ENCODE measurements at regions not wholly inside any gene's neighbourhood (a gene's known extent, or its start where the extent isn't known, plus 50 kb on each side); places are given as distances from the start of the nearest gene placed in this dataset.

DNA sequence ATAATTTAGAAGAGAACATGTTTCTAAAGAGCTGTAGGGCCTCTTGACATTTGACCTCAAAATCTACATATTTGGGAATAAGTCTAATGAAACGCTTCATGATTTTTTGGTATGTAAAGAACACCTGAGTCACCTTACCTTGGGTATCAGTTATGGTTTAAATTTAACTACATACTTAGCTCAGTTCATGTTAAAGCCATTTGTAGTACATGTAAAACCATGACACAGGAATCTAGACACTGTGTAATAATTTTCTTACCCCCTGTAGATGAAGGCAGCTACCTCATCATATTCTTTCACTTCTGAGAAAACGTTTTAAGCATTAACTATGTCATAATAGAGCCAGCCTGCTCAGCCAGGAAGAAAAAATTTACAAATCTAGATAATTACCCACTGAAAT is 105.8 kb upstream of the CPNE8 start:
- no peaks in the 10 kb centered on the region for H3K4me1 ChIP-seq (ENCODE audit: low read depth)
- no peak for DNase-seq (ENCODE audit: low read depth in 1 of 2, low spot score in 1 of 2)
- H3K4me3 ChIP-seq, result no peak overlapping the region
- H3K27me3 ChIP-seq, result no peaks in the 10 kb centered on the region
- H3K36me3 ChIP-seq, result no peaks in the 10 kb centered on the region
- H3K9me3 ChIP-seq (ENCODE audit: low read depth), result no peaks in the 10 kb centered on the region
- no peak for TF ChIP-seq CTCF (IDR thresholded peaks at IDR 0.05; ENCODE audit: low read depth, low read length)
- H3K27ac ChIP-seq, result no peak overlapping the region

DNA sequence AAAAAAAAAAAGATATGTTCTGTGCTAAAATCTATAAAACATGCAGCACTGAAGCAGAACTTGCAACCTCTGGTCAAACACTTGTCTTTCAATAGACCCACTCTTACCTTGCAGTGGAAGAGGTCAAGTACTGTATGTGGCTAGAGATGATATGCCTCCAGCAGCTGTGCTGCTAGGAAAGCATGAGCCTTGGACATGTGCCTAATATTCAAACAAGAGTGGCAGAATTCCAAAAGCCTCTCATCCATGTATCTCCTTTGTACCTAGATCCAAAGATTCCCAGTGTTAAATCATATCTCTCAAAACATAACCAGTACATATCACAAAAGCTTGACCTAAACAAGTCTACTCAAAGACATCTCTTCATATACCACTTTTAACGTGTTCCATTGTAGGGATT is 105.0 kb upstream of the CPNE8 start:
- Histone ChIP-seq H3K4me3 (no peak overlapping the region), H3K36me3 (no peaks in the 10 kb centered on the region), H3K9me3 (ENCODE audit: low read depth) (no peaks in the 10 kb centered on the region), H3K27ac (no peak overlapping the region), H3K4me1 (ENCODE audit: low read depth) (no peaks in the 10 kb centered on the region), H3K27me3 (no peaks in the 10 kb centered on the region)
- no peak for TF ChIP-seq CTCF (IDR thresholded peaks at IDR 0.05; ENCODE audit: low read depth, low read length)
- no peak for DNase-seq (ENCODE audit: low read depth in 1 of 2, low spot score in 1 of 2)

- no peaks in the 10 kb centered on the region for H3K27me3 ChIP-seq
- DNase-seq (ENCODE audit: low read depth in 1 of 2, low spot score in 1 of 2), result no peak
- H3K4me3 ChIP-seq, result no peak overlapping the region
- H3K4me1 ChIP-seq (ENCODE audit: low read depth), result no peaks in the 10 kb centered on the region
- TF ChIP-seq CTCF (IDR thresholded peaks at IDR 0.05; ENCODE audit: low read depth, low read length), result no peak
- no peak overlapping the region for H3K27ac ChIP-seq
- no peaks in the 10 kb centered on the region for H3K9me3 ChIP-seq (ENCODE audit: low read depth)
- no peaks in the 10 kb centered on the region for H3K36me3 ChIP-seq
Measured at GRCh38 chr12:39007619-39008018, 102.2 kb upstream of the CPNE8 start.

- TF ChIP-seq CTCF (IDR thresholded peaks at IDR 0.05; ENCODE audit: low read depth, low read length), result no peak
- Histone ChIP-seq H3K27me3 (no peaks in the 10 kb centered on the region), H3K27ac (no peak overlapping the region), H3K4me3 (no peak overlapping the region), H3K9me3 (ENCODE audit: low read depth) (no peaks in the 10 kb centered on the region), H3K36me3 (no peaks in the 10 kb centered on the region), H3K4me1 (ENCODE audit: low read depth) (no peaks in the 10 kb centered on the region)
- no peak for DNase-seq (ENCODE audit: low read depth in 1 of 2, low spot score in 1 of 2)
Measured at GRCh38 chr12:39006286-39006685, 100.9 kb upstream of the CPNE8 start.

DNA sequence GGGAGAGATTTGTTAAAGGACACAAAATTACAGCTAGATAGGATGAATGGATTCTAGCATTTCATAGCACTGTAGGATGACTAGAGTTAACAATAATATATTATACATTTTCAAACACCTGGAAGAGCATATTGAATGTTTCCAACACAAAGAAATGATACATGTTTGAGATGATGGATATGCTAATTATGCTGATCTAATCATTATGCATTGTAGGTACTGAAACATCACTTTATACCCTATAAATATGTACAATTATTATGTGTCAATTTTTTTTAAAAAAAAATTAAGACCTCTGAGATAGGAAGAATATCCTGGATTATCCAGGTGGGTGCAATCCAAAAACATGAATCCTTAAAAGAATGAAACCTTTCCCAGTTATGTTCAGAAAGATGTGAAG is 100.3 kb upstream of the CPNE8 start:
- DNase-seq (ENCODE audit: low read depth in 1 of 2, low spot score in 1 of 2), result no peak
- Histone ChIP-seq H3K4me3 (no peak overlapping the region), H3K27me3 (no peaks in the 10 kb centered on the region), H3K9me3 (ENCODE audit: low read depth) (no peaks in the 10 kb centered on the region), H3K4me1 (ENCODE audit: low read depth) (no peaks in the 10 kb centered on the region), H3K27ac (no peak overlapping the region), H3K36me3 (no peaks in the 10 kb centered on the region)
- no peak for TF ChIP-seq CTCF (IDR thresholded peaks at IDR 0.05; ENCODE audit: low read depth, low read length)

- no peaks in the 10 kb centered on the region for H3K27me3 ChIP-seq
- no peak overlapping the region for H3K27ac ChIP-seq
- H3K9me3 ChIP-seq (ENCODE audit: low read depth), result no peaks in the 10 kb centered on the region
- no peak for DNase-seq (ENCODE audit: low read depth in 1 of 2, low spot score in 1 of 2)
- no peak overlapping the region for H3K4me3 ChIP-seq
- H3K36me3 ChIP-seq, result no peaks in the 10 kb centered on the region
- H3K4me1 ChIP-seq (ENCODE audit: low read depth), result no peaks in the 10 kb centered on the region
- no peak for TF ChIP-seq CTCF (IDR thresholded peaks at IDR 0.05; ENCODE audit: low read depth, low read length)
Measured at GRCh38 chr12:39003541-39004155, 98.3 kb upstream of the CPNE8 start.
